AG09319 (cell line): ENCODE measurements at regions not wholly inside any gene's neighbourhood (a gene's known extent, or its start where the extent isn't known, plus 50 kb on each side); places are given as distances from the start of the nearest gene placed in this dataset.
"Not testable (repeated sequence)": the region's sequence is repeated elsewhere in the genome, so short reads cannot be mapped to it uniquely, and the experiment has no call there.

Experiments
- DNase-seq: peaks from one replicate; pipeline ENCODE4 v3.0.0-alpha.2; 2010; ENCODE audit warnings: low read depth; ENCODE audit errors: extremely low read depth
- TF ChIP-seq, protein P1 (sequence below): IDR thresholded peaks from 2 replicates; pipeline ENCODE4 v1.5.1; 2011; ENCODE audit warnings: low read depth, mild to moderate bottlenecking, inconsistent platforms, low read length, moderate library complexity

DNA sequence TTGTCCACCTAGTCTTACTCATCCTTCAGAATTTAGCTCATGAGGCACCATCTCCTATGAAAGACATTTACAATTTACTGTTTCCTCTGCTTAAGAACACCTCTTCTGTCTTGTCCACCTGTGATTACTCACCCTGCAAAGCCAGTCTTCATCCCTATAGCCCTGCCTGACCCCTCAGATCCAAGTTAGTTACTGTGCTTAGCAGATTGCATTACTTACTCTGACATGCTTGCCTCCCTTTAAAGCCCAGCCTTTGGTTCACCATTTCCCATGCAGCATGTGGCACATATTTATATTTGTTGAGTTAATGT is 60.9 kb upstream of the VCAM1 start:
- DNase-seq: no peak
- TF ChIP-seq, protein P1, sequence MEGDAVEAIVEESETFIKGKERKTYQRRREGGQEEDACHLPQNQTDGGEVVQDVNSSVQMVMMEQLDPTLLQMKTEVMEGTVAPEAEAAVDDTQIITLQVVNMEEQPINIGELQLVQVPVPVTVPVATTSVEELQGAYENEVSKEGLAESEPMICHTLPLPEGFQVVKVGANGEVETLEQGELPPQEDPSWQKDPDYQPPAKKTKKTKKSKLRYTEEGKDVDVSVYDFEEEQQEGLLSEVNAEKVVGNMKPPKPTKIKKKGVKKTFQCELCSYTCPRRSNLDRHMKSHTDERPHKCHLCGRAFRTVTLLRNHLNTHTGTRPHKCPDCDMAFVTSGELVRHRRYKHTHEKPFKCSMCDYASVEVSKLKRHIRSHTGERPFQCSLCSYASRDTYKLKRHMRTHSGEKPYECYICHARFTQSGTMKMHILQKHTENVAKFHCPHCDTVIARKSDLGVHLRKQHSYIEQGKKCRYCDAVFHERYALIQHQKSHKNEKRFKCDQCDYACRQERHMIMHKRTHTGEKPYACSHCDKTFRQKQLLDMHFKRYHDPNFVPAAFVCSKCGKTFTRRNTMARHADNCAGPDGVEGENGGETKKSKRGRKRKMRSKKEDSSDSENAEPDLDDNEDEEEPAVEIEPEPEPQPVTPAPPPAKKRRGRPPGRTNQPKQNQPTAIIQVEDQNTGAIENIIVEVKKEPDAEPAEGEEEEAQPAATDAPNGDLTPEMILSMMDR: no peak

DNA sequence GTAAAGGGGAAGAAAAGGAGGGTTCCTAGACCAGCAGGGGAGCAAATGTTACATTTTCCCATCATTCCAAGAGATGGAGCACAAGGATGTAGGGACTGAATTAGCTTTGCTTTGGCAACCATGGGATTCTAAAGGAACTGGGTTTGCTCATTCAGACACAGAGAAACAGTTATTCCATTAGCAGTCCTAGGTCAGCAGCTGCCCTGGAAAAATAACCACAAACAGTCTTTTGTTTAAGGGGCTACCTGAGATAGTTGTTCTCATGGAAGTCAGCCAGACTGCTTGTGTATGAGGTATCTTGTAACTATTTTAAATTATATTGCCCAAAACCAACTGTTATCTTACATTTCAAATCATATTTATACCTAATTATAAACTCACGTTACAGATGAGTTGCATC is 58.4 kb upstream of the VCAM1 start:
- TF ChIP-seq, protein P1: no peak
- no peak for DNase-seq

DNA sequence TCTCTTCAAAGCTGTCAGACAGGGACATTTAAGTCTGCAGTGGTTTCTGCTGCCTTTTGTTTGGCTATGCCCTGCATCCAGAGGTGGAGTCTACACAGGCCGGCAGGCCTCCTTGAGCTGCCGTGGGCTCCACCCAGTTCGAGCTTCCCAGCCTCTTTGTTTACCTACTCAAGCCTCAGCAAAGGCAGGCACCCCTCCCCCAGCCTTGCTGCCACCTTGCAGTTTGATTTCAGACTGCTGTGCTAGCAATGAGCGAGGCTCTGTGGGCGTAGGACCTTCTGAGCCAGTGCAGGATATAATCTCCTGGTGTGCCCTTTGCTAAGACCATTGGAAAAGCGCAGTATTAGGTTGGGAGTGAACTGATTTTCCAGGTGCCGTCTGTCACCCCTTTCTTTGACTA is 51.0 kb upstream of the VCAM1 start:
- not testable (repeated sequence) for DNase-seq
